GM12891 (cell line): ENCODE measurements at regions not wholly inside any gene's neighbourhood (a gene's known extent, or its start where the extent isn't known, plus 50 kb on each side); places are given as distances from the start of the nearest gene placed in this dataset.
"Not testable (repeated sequence)": the region's sequence is repeated elsewhere in the genome, so short reads cannot be mapped to it uniquely, and the experiment has no call there.

Source experiments
- DNase-seq: peaks from one replicate; pipeline ENCODE4 v3.0.0; 2011; ENCODE audit warnings: low spot score; ENCODE audit not compliant: insufficient read length
- FAIRE-seq: peaks from 2 replicates; lab custom pipeline; 2011; peaks lifted over from hg19 to GRCh38; lab: Jason Lieb, UNC
- PAX5 ChIP-seq: IDR thresholded peaks from 2 replicates; pipeline ENCODE4 v1.6.1; 2011; ENCODE audit warnings: low read length, moderate library complexity, mild to moderate bottlenecking; ENCODE audit not compliant: insufficient read depth, severe bottlenecking
- POLR2A ChIP-seq: IDR thresholded peaks from 2 replicates; pipeline ENCODE4 v1.6.1; 2011; ENCODE audit warnings: low read depth, low read length, control low read depth
- POLR2AphosphoS5 ChIP-seq: IDR thresholded peaks from 2 replicates; pipeline ENCODE4 v1.6.1; 2011; ENCODE audit warnings: low read depth, low read length, control low read depth
- POU2F2 ChIP-seq: IDR thresholded peaks from 2 replicates; pipeline ENCODE4 v1.6.1; 2011; ENCODE audit warnings: low read depth, mild to moderate bottlenecking, control low read depth, low read length, moderate library complexity
- SPI1 ChIP-seq: IDR thresholded peaks from 2 replicates; pipeline ENCODE4 v1.6.1; 2011; ENCODE audit warnings: low read depth, low read length, control low read depth
- TAF1 ChIP-seq: IDR thresholded peaks from 2 replicates; pipeline ENCODE4 v1.6.1; 2011; ENCODE audit warnings: low read depth, low read length, control low read depth

- DNase-seq (no peak), FAIRE-seq (no peak)
- TF ChIP-seq POLR2A, result no peak
- TF ChIP-seq POU2F2, result no peak
These were observed 73.3 kb downstream of the OLFM4 start for GRCh38 chr13:53101883-53102282.

- no peak for DNase-seq
- TF ChIP-seq PAX5 (no peak), POU2F2 (no peak), TAF1 (no peak), POLR2AphosphoS5 (no peak), SPI1 (no peak), POLR2A (no peak)
- FAIRE-seq, result no peak
These were observed 75.5 kb downstream of the OLFM4 start for GRCh38 chr13:53104136-53104535.

GRCh38 chr13:53105477-53105876 lies 76.9 kb downstream of the OLFM4 start:
- no peak for DNase-seq
- FAIRE-seq, result no peak
- TF ChIP-seq POU2F2, result no peak
- TF ChIP-seq TAF1, result no peak

GRCh38 chr13:53105890-53106289 lies 77.3 kb downstream of the OLFM4 start:
- TF ChIP-seq SPI1, result no peak
- TF ChIP-seq POLR2A, result no peak
- no peak for TF ChIP-seq TAF1
- no peak for TF ChIP-seq POLR2AphosphoS5
- TF ChIP-seq PAX5, result no peak
- TF ChIP-seq POU2F2, result no peak
- DNase-seq, result no peak

GRCh38 chr13:53110181-53110580 lies 81.6 kb downstream of the OLFM4 start:
- DNase-seq (no peak), FAIRE-seq (no peak)
- TF ChIP-seq POLR2A, result no peak
- TF ChIP-seq POU2F2, result no peak
- no peak for TF ChIP-seq POLR2AphosphoS5
- no peak for TF ChIP-seq PAX5
- no peak for TF ChIP-seq TAF1
- no peak for TF ChIP-seq SPI1

More at GRCh38 chr13:53105890-53106289, 77.3 kb downstream of the OLFM4 start:
- FAIRE-seq, result no peak

GRCh38 chr13:53110614-53111013 lies 82.0 kb downstream of the OLFM4 start:
- FAIRE-seq, result no peak
- no peak for TF ChIP-seq POLR2AphosphoS5
- no peak for TF ChIP-seq PAX5
- TF ChIP-seq TAF1, result no peak
- no peak for TF ChIP-seq SPI1
- no peak for TF ChIP-seq POU2F2
- TF ChIP-seq POLR2A, result no peak
- DNase-seq, result no peak

- FAIRE-seq (no peak), DNase-seq (no peak)
- TF ChIP-seq SPI1 (no peak), TAF1 (no peak), POU2F2 (no peak), POLR2A (no peak), POLR2AphosphoS5 (no peak), PAX5 (no peak)
These were observed 83.9 kb downstream of the OLFM4 start for GRCh38 chr13:53112522-53112921.

- FAIRE-seq, DNase-seq: not testable (repeated sequence)
These were observed 88.4 kb downstream of the OLFM4 start for GRCh38 chr13:53117048-53117447.

- no peak for FAIRE-seq
- TF ChIP-seq PAX5, result no peak
- TF ChIP-seq SPI1, result no peak
- TF ChIP-seq POLR2AphosphoS5, result no peak
- no peak for TF ChIP-seq POLR2A
- no peak for TF ChIP-seq TAF1
- no peak for TF ChIP-seq POU2F2
- no peak for DNase-seq
These were observed 92.6 kb downstream of the OLFM4 start for GRCh38 chr13:53121131-53121773.

- FAIRE-seq, result no peak
- DNase-seq, result no peak
- TF ChIP-seq SPI1, result no peak
- no peak for TF ChIP-seq POU2F2
- TF ChIP-seq POLR2AphosphoS5, result no peak
- no peak for TF ChIP-seq PAX5
- no peak for TF ChIP-seq POLR2A
- no peak for TF ChIP-seq TAF1
These were observed 93.3 kb downstream of the OLFM4 start for GRCh38 chr13:53121919-53122318.

GRCh38 chr13:53123536-53123935 lies 94.9 kb downstream of the OLFM4 start:
- no peak for TF ChIP-seq POLR2A
- no peak for TF ChIP-seq POLR2AphosphoS5
- no peak for TF ChIP-seq TAF1
- TF ChIP-seq SPI1, result no peak
- TF ChIP-seq PAX5, result no peak
- TF ChIP-seq POU2F2, result no peak
- FAIRE-seq, result no peak
- no peak for DNase-seq
